H1 (cell line): ENCODE measurements at regions not wholly inside any gene's neighbourhood (a gene's known extent, or its start where the extent isn't known, plus 50 kb on each side); places are given as distances from the start of the nearest gene placed in this dataset.

Experiments
- CREB1 ChIP-seq: IDR thresholded peaks from 2 replicates; pipeline ENCODE4 v1.6.1; 2012; ENCODE audit warnings: inconsistent platforms
- CTBP2 ChIP-seq: IDR thresholded peaks from 2 replicates; pipeline ENCODE4 v1.7.0; 2011; ENCODE audit warnings: borderline replicate concordance, mild to moderate bottlenecking, moderate library complexity, mixed read lengths, low read length; ENCODE audit not compliant: insufficient read depth, insufficient read length
- POLR2A ChIP-seq, 2 experiments: IDR thresholded peaks; 1 replicate in 1 of 2; 2 replicates in 1 of 2; pipeline ENCODE4 v1.6.1; 2011; ENCODE audit warnings: low read depth in 2 of 2, low read length in 2 of 2, mild to moderate bottlenecking in 2 of 2; ENCODE audit errors: control extremely low read depth in 1 of 2
- POLR2AphosphoS5 ChIP-seq: IDR thresholded peaks from 2 replicates; pipeline ENCODE4 v1.6.1; 2011; ENCODE audit warnings: low read depth, low read length
- TF ChIP-seq, protein P1 (sequence below), 3 experiments: IDR thresholded peaks; 1 replicate in 2 of 3; 2 replicates in 1 of 3; pipeline versions ENCODE4 v1.5.1 to v1.6.1; 2011; ENCODE audit warnings: low read length in 3 of 3, mild to moderate bottlenecking in 3 of 3, inconsistent platforms in 2 of 3, low read depth in 1 of 3, moderate library complexity in 1 of 3; ENCODE audit not compliant: insufficient read depth in 1 of 3; ENCODE audit errors: control extremely low read depth in 1 of 3

DNA sequence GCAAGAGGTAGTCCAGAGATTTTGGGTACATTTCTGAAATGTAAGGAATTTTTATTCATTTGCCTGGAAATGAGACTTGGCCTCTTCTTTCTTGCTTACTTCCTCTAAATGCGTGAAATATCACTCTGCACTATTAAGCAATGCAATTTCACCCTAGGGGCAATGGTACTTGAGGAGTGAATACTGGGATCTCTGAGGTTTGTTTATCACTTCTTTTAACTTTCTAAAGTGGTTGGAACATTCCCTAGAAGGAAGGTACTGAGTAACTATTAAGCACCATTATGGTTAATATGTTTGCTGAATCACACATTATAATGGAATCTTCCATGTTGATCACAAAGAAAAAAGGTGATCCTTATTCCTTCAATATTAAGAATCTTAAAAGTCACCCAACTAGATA is 120.9 kb upstream of the CAND1 start:
- TF ChIP-seq, protein P1, sequence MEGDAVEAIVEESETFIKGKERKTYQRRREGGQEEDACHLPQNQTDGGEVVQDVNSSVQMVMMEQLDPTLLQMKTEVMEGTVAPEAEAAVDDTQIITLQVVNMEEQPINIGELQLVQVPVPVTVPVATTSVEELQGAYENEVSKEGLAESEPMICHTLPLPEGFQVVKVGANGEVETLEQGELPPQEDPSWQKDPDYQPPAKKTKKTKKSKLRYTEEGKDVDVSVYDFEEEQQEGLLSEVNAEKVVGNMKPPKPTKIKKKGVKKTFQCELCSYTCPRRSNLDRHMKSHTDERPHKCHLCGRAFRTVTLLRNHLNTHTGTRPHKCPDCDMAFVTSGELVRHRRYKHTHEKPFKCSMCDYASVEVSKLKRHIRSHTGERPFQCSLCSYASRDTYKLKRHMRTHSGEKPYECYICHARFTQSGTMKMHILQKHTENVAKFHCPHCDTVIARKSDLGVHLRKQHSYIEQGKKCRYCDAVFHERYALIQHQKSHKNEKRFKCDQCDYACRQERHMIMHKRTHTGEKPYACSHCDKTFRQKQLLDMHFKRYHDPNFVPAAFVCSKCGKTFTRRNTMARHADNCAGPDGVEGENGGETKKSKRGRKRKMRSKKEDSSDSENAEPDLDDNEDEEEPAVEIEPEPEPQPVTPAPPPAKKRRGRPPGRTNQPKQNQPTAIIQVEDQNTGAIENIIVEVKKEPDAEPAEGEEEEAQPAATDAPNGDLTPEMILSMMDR (IDR thresholded peaks at IDR 0.05; ENCODE audit: control extremely low read depth in 1 of 3, insufficient read depth in 1 of 3, low read depth in 1 of 3, low read length in 3 of 3), result no peak
- TF ChIP-seq POLR2A (IDR thresholded peaks at IDR 0.05; ENCODE audit: control extremely low read depth in 1 of 2, low read depth in 2 of 2, low read length in 2 of 2), result no peak
- TF ChIP-seq CTBP2, result no peak
- TF ChIP-seq POLR2AphosphoS5, result no peak
- TF ChIP-seq CREB1, result no peak
